ENCODE measurements at regions not wholly inside any gene's neighbourhood (a gene's known extent, or its start where the extent isn't known, plus 50 kb on each side); places are given as distances from the start of the nearest gene placed in this dataset.
"Not testable (repeated sequence)": the region's sequence is repeated elsewhere in the genome, so short reads cannot be mapped to it uniquely, and the experiment has no call there.

GRCh38 chr22:35138521-35138920 is 72.6 kb downstream of the ISX start:
- DNase-seq = no peak

GRCh38 chr22:35140879-35141745 is 75.2 kb downstream of the ISX start:
- DNase-seq = peak in 1 of 2 experiments; percentile 15

GRCh38 chr22:35148381-35148780 is 82.4 kb downstream of the ISX start:
- DNase-seq = no peak

- DNase-seq = no peak
These were observed 83.0 kb downstream of the ISX start for GRCh38 chr22:35148866-35149548.

- peak in 1 of 2 experiments; percentile 45 for DNase-seq
These were observed 84.5 kb downstream of the ISX start for GRCh38 chr22:35150183-35151107.

GRCh38 chr22:35152316-35152715 is 86.4 kb downstream of the ISX start:
- DNase-seq = peak; percentile 28 to 48

- DNase-seq = peak; percentile 37 to 80
These were observed 89.0 kb downstream of the ISX start for GRCh38 chr22:35154937-35155387.

GRCh38 chr22:35155403-35156025 is 89.6 kb downstream of the ISX start:
- peak in 1 of 2 experiments; percentile 17 for DNase-seq

- no peak for DNase-seq
These were observed 91.0 kb downstream of the ISX start for GRCh38 chr22:35156945-35157344.

GRCh38 chr22:35158336-35158735 is 92.4 kb downstream of the ISX start:
- no peak for DNase-seq

GRCh38 chr22:35159343-35159742 is 93.4 kb downstream of the ISX start:
- DNase-seq = no peak

GRCh38 chr22:35160268-35160667 is 94.3 kb downstream of the ISX start:
- no peak for DNase-seq

GRCh38 chr22:35165896-35166295 is 91.4 kb upstream of the HMGXB4 start:
- DNase-seq = not testable (repeated sequence)

GRCh38 chr22:35170716-35171697 is 86.3 kb upstream of the HMGXB4 start:
- no peak for DNase-seq

- DNase-seq = peak; percentile 94
These were observed 84.9 kb upstream of the HMGXB4 start for GRCh38 chr22:35172442-35172841.

- DNase-seq = no peak
These were observed 83.6 kb upstream of the HMGXB4 start for GRCh38 chr22:35173655-35174054.

GRCh38 chr22:35174401-35175038 is 82.8 kb upstream of the HMGXB4 start:
- peak in 1 of 2 experiments; percentile 16 for DNase-seq

- DNase-seq = no peak
These were observed 81.9 kb upstream of the HMGXB4 start for GRCh38 chr22:35175392-35175791.

- no peak for DNase-seq
These were observed 79.5 kb upstream of the HMGXB4 start for GRCh38 chr22:35177811-35178210.

GRCh38 chr22:35178446-35178845 is 78.8 kb upstream of the HMGXB4 start:
- no peak for DNase-seq

- no peak for DNase-seq
These were observed 73.4 kb upstream of the HMGXB4 start for GRCh38 chr22:35183917-35184316.
